ENCODE measurements at regions not wholly inside any gene's neighbourhood (a gene's known extent, or its start where the extent isn't known, plus 50 kb on each side); places are given as distances from the start of the nearest gene placed in this dataset.
"Not testable (repeated sequence)": the region's sequence is repeated elsewhere in the genome, so short reads cannot be mapped to it uniquely, and the experiment has no call there.

DNA sequence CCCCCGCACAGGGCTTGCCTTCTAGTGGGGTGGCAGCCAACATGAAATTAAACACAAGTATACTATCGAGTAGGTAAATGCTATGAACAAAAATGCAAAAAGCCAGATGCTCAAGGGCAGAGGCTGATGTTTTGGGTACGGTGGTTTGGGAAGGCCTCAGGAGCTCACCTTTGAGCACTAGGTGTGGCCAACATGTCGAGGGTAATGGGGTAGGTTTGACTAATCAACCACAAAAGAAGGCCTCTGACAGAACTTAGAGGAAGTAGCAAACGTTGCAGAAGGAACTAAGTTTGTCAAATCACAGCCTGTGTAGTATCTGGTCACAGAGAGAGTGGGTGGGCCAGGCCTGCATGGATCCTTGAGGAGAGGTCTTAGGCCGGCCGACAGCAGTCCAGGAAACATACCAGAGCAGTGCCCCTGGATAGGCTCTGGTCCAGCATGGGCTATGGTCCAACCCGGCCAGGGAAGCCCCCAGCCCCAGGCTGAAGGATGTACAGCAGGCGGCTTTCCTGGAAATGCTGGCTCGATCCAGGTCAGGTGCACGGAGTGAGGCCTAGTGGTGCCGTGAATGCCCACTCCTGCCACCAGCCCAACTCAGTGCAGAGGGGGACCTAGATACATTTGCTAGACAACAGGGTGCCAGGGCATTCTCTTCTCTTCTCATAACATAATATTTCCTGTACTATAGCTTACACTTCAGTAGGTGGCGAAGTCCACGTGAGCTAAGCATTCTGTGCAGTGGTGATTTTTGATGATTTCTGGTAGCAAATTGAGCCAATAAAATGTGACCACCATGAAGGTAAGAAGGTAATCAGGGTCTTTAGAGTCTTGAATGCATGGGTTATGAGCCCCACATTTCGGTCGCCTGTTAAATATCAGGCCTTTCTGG is 56.3 kb upstream of the CD93 start:
- DNase-seq (peak in 1 of 5 donors; percentile 28), ATAC-seq (peak; percentile 13 to 34 (median 22))
- TF ChIP-seq POLR2A (IDR thresholded peaks at IDR 0.05), result no peak
- TF ChIP-seq, protein P1, sequence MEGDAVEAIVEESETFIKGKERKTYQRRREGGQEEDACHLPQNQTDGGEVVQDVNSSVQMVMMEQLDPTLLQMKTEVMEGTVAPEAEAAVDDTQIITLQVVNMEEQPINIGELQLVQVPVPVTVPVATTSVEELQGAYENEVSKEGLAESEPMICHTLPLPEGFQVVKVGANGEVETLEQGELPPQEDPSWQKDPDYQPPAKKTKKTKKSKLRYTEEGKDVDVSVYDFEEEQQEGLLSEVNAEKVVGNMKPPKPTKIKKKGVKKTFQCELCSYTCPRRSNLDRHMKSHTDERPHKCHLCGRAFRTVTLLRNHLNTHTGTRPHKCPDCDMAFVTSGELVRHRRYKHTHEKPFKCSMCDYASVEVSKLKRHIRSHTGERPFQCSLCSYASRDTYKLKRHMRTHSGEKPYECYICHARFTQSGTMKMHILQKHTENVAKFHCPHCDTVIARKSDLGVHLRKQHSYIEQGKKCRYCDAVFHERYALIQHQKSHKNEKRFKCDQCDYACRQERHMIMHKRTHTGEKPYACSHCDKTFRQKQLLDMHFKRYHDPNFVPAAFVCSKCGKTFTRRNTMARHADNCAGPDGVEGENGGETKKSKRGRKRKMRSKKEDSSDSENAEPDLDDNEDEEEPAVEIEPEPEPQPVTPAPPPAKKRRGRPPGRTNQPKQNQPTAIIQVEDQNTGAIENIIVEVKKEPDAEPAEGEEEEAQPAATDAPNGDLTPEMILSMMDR (IDR thresholded peaks at IDR 0.05), result no peak
- intact Hi-C loops (cut with DNase I), result loop anchor here in 2 of 10 donors (1.0 to 5.0 kb wide), 2 partner anchors 55 to 56 kb away; partner anchors contain the start of gene CD93 (in 2 of the 2)
- 79 to 86% (median 85%) methylated on average over 15 to 16 of the region's 16 CpGs for WGBS, 4 donors
- peak overlapping the region; percentile 47 to 97 (median 70) for H3K27ac ChIP-seq
- no peaks in the 10 kb centered on the region for H3K36me3 ChIP-seq
- no peak overlapping the region for H3K4me3 ChIP-seq
- H3K27me3 ChIP-seq, result no peaks in the 10 kb centered on the region
- no peaks in the 10 kb centered on the region for H3K9me3 ChIP-seq
- peaks cover 9 to 79% (median 21%) of the 10 kb centered on the region in 12 donors for H3K4me1 ChIP-seq

DNA sequence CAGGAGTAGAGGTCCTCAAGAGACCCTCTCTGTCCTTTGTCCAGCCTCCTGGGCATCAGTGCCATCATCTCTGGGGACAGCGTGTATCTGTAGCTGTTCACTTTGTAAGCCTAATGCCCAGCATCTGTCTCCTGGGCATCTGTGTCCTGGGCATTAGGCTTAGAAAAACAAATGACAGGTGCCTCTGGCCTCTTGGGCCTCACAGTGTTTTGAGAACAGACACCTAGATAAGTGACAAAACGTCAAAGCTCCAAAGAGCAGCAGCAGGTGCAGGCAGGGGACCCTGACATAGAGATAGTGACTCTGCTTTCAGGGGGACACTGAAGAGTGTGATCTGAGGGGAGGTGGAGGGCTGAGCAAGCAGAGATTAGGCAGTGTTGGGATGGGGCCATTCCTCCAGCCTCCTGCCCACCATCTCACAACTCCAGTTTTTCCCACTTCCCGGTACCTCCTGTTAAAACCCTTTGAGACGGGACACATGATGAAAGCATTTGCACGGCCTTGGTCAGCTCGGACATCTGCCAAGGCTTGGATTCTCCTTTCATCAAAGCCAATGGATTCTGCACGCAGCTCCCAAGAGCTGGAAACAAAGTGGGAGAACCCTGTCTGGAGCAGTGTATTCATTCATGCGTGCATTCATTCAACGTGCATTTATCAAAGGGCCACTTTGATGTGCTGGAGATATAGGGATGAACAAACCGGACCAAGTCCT is 55.5 kb upstream of the CD93 start:
- H3K9me3 ChIP-seq, result no peaks in the 10 kb centered on the region
- H3K4me3 ChIP-seq, result no peak overlapping the region
- peaks cover 9 to 77% (median 20%) of the 10 kb centered on the region in 12 donors for H3K4me1 ChIP-seq
- ATAC-seq, result no peak
- TF ChIP-seq, protein P1 (IDR thresholded peaks at IDR 0.05), result no peak
- no peak for TF ChIP-seq POLR2A (IDR thresholded peaks at IDR 0.05)
- DNase-seq, result peak in 1 of 5 donors; percentile 13
- no peaks in the 10 kb centered on the region for H3K36me3 ChIP-seq
- intact Hi-C loops (cut with DNase I), result loop anchor here in 1 of 10 donors (5.0 kb wide), 1 partner anchor 54 kb away; the partner anchor contains the start of gene CD93
- H3K27me3 ChIP-seq, result no peaks in the 10 kb centered on the region
- peak overlapping the region in 8 of 12 donors; percentile 2 to 97 (median 70) for H3K27ac ChIP-seq
- WGBS, 4 donors, result 72 to 88% (median 78%) methylated on average over 10 of the region's 10 CpGs

- DNase-seq, result peak in 2 of 5 donors; percentile 1 to 23
- Histone ChIP-seq H3K36me3 (no peaks in the 10 kb centered on the region), H3K27me3 (no peaks in the 10 kb centered on the region), H3K4me3 (no peak overlapping the region), H3K9me3 (no peaks in the 10 kb centered on the region), H3K27ac (peak overlapping the region in 2 of 12 donors; percentile 67 to 97), H3K4me1 (peaks cover 9 to 77% (median 20%) of the 10 kb centered on the region in 12 donors)
- TF ChIP-seq, protein P1 (IDR thresholded peaks at IDR 0.05), result no peak
- TF ChIP-seq POLR2A (IDR thresholded peaks at IDR 0.05), result no peak
- ATAC-seq, result no peak
- WGBS, 4 donors, result 93 to 98% (median 97%) methylated on average over 5 of the region's 5 CpGs
- intact Hi-C loops (cut with DNase I), result loop anchor here in 1 of 10 donors (5.0 kb wide), 1 partner anchor 54 kb away; the partner anchor contains the start of gene CD93
Observed at GRCh38 chr20:23140991-23141390, 54.9 kb upstream of the CD93 start.

DNA sequence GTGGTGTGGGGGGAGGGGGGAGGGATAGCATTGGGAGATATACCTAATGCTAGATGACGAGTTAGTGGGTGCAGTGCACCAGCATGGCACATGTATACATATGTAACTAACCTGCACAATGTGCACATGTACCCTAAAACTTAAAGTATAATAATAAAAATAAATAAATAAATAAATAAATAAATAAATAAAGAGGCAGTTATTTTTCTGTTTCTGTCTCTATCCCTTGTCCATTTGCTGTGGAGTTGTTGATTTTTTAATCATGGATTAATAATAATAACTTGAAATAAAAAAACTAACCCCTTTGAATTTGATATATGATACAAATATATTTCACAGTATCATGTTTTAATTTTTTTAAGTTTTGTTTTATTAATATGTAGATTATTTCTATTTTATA is 53.9 kb upstream of the CD93 start:
- not testable (repeated sequence) for DNase-seq, H3K9me3 ChIP-seq, H3K27me3 ChIP-seq, ATAC-seq, H3K27ac ChIP-seq, H3K4me3 ChIP-seq, H3K36me3 ChIP-seq
- H3K4me1 ChIP-seq, result peaks cover 9 to 76% (median 20%) of the 10 kb centered on the region in 12 donors
- intact Hi-C loops (cut with DNase I), result loop anchor here in 2 of 10 donors (5.0 to 10.0 kb wide), 2 partner anchors 53 to 55 kb away; partner anchors contain the start of gene CD93 (in 2 of the 2)
- 43 to 88% (median 78%) methylated on average over 1 of the region's 1 CpG for WGBS, 4 donors

Data from heart left ventricle (tissue), 16 donors.